Activated CD4-positive, CD25-positive, alpha-beta regulatory T cell treated with anti-CD3 and anti-CD28 coated beads, Interleukin-2, amount 50 U/mL, for 72 hours (primary cell): ENCODE measurements at regions not wholly inside any gene's neighbourhood (a gene's known extent, or its start where the extent isn't known, plus 50 kb on each side); places are given as distances from the start of the nearest gene placed in this dataset.
"Not testable (repeated sequence)": the region's sequence is repeated elsewhere in the genome, so short reads cannot be mapped to it uniquely, and the experiment has no call there.

Source experiments
- DNase-seq: peaks from one replicate; pipeline ENCODE4 v3.0.0; 2021

DNA sequence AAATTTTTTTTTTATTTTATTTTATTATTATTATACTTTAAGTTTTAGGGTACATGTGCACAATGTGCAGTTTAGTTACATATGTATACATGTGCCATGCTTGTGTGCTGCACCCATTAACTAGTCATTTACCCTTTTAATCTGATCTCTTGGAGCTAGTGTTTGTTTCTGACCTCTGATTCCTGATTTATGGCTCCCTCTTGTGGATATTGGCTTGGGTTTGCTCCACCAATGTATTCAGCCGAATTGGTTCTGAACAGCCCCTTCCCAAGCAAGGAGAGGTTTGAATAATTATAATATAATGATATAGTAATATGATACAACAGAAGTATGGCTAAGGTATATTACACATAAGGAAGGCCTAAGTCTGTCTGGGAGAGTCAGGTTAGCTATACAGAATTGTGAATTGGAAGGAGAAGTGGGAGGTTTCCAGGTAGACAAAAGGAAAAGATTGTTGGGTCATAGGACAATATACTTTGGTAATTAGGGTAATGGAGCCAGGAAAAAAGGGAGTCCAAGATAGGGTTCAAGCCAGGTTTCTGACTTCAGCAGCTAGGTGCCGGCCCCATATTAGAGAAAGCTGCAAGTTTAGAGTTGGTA is 53.1 kb upstream of the HMCN1 start:
- no peak for DNase-seq

DNA sequence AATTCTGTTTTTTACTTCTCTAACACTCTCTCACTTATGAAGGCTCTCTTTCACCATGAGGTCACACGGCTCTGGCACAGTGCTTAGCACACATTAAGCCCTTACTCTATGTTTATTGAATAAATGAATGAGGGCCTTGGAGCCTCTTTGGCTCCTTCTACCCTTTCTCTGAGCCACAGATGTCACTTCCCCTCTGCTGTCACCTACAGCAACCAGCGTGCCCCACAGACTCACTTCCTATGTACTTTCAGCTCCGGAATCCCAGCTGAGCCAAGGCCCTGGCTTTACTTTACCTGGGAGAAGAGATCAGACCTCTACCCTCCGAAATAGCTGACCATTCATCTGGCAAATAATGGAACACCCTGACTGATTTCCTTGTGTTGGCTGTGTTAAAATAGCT is 53.7 kb upstream of the HMCN1 start:
- no peak for DNase-seq

DNA sequence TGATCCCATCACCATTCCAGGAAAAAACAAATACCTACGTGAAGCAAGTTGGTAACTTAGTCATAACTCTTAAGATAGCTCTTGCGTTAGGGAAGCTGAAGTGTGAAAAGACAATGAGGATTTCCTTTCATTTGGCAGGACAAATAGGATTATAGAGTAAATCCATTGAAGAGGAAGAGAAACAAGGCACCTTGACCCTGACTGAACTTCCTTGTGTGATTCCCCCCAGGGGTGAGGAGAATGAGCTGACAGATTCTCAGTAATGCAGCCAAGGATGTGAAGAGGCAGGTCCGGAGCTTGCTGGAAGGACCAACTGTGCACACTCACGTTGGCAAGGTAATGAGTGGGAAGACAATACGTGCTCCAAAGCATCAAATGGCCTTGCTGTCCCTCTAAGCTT is 55.0 kb upstream of the HMCN1 start:
- no peak for DNase-seq

DNA sequence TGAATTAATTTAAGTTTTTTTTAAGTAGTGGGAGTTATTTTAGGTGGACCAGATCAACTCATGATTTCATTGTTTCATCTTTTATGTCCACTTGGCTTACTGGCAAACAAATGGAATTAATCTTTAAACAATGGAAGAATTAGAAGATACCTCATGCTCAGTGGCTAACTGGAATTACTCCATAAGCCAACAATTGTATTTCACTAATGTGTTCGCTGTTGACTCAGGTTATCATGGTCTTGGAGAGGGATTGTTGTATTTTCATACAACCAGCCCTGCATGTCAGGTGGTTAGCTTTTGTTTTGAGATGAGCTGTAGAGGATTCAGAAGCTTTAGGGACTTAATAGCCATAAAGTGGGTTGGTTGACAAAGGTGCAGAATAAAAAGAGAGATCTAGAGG is 57.2 kb upstream of the HMCN1 start:
- no peak for DNase-seq

DNA sequence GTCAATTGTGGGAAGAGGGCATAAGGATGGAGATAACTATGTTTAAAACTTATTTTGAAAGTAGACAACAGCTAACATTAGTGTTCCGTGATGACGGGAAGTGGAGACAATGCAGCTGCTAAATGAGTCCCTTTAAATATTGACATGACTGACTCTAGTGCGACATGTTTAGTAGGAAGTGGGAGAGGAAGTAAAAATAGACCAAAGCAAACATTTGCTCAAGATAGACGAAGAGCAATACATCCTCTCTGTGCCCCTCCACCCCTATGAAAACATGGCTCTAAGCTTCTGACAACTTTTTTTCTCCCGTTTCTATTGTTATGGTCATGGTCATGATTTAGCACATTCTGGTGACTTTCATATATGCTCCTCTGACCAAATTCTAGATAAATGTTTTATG is 60.0 kb upstream of the HMCN1 start:
- no peak for DNase-seq

DNA sequence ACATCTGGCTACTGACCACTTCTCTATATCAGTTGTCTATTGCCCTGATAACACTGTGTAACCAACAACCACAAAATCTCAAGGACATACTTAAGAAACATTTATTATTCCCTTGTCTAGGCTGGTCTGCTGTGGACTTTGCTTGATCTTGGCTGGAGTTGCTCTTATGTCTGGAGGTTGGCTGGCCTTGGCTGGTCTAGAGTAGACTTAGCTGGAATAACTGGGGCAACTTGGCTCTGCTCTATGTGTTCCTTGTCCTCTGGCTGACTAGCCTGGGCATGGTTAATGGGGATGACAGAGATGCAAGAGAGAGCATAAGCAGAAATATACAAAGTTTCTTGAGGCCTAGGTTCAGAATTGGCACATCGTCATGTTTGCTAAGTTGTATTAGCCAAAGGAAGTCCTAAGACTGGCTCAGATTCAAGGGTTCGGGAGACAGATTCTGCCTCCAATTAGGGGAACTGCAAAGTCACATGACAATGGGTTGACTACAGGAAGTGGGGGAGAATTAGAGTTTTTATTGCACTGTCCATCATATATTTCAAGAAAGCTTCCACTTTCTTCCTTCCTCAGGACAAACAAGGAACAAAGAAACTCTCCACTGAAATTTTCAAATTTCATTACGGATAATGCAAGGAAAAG is 61.4 kb upstream of the HMCN1 start:
- DNase-seq, result no peak

DNA sequence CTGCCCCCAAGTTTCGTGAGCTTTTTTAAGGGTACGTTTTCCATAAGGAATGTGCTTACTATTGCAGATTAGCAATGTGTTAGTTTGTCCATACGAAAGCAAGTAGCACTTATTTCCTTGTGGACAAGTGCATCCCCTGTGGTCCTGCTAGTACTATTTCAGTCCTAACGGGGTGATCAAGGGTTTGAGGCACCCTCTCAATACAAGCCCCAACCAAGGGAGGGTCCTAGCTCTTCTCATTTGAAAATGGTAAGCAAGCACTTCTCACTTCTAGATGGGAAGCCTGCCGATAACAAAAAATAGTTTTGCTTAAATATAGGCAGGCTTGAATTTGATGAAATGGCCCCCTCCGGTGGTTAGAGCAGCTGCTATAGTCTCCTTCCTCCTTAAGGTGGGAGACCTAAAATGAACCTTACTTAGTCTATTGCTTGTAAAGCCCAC is 64.0 kb upstream of the HMCN1 start:
- no peak for DNase-seq

DNA sequence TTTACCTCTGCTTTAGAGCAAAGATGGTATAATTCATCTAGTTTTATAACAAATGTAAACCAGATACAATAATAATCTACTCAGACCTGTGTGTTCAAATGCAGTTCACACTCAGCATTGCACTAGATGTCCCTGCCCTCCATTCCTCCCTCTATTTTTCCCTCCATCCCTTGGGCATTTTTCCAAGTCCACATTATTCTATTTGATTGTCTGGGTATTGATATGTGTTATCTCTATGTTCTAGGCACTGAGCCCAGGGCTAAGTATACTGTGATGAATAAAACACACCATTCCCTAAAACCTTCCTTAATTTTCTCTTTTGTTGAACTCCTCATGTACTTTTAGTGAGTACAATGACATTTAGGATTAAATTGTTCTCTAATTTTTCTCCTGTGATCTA is 66.2 kb upstream of the HMCN1 start:
- no peak for DNase-seq

DNA sequence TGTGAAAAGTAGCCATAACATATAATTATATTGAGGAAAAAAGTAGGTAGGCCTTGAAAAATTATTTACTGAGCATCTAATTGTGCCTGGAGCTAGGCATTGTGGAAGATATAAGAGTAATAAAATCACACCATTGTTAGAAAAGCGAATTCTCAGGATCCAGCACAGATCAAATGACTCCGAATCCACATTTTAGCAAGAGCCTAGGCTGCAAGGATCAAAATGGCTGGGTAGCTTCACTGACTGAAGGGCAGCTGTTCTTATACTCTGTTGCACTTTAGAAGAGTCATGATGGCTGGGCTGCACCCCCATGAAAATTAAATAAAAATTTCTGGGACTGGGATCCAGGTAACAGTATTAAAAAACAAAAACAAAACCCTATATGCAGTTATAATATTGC is 67.6 kb upstream of the HMCN1 start:
- no peak for DNase-seq

DNA sequence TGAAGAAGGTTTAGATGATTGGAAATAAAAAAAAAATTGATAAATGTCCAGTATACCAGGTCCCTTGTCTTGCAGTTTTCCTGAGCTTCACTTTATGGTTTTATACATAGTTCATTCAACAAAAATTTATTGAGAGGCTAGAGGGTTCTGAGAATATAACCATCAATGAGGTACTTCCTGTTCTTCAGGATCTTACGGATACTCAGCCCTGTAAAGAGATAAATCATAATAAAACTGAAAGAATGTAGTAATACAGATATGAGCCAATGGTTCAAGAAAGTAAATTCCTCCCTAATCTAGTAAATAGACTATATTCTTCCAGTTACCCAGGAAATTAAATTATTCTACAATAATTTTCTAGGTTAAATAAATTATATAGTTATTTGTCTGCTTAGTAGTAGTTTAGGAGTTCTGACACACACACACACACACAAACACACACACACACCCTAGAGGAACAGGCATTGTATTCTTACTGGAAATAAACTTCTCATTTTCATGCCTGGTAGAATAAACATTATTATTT is 70.4 kb upstream of the HMCN1 start:
- no peak for DNase-seq

DNA sequence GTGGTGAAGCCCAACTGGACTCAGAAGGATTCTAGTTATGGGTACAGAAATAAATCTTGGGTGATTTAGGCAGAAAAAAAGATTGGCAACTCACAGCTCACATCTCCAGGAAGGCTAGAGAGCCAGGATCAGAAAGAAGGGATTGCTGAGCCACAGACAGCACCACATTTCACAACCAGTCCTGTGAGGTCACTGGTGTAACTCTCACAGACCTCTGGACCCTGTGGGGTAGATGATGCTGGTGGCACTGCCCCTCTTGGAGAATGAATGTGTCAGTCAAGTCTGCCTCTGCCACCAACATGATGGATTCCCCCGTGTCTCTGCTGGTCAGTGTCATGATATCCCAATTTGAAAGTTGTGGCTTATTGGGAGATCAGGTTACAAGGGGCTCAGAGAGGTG is 70.9 kb upstream of the HMCN1 start:
- no peak for DNase-seq

DNA sequence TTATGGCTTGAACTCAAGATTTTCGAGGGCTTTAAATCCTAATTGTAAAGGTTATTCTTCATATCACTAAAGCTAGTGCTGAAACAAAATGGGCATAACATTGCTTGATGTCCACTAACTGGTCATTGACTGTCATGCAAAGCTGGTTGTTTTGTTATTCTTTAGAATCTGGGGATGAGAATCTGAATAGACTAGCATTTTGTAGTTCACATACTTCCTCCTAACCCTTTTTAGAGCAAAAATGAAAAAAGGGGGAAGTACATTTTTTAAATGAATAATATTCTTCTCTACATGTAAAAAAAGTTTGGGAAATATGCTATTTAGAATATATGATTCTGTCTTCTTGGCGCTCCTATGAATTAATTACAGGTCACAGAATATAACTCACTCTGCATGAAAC is 72.2 kb upstream of the HMCN1 start:
- DNase-seq, result no peak

DNA sequence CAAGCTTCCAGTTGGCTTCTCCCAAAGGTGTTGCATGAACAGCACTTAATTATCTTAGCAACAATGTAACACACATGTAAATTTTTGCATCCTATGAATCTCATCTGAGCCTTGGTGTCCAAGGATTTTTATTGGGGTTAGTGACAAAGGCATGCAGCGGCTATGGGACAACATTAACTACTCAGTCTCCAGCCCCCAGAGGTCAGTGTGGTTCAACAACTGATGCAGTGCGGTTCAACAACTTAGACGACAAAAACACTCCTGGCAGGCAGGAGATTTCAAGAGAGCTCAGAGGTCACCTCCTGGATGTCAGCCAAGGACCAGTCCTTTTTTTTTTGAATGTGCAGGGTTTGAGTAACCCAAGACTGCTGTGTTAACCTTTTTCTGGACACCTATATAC is 77.5 kb upstream of the HMCN1 start:
- DNase-seq, result no peak

DNA sequence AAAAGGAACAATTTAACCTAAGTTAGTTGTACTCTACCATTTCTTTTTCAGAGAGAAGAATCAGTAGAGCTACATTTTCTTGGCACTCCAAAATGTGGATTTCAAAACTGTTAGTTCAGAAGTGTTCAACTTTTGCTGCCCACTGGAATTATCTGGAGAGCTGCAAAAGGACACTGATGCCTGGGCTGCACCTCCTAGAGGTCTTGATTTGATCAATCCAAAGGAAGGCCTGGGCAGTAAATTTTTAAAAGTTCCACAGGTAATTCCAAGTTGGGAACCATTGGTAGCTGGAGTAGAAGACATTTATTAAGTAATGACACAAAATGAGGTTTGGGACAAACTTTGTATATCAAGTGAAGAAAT is 79.3 kb upstream of the HMCN1 start:
- DNase-seq, result no peak

DNA sequence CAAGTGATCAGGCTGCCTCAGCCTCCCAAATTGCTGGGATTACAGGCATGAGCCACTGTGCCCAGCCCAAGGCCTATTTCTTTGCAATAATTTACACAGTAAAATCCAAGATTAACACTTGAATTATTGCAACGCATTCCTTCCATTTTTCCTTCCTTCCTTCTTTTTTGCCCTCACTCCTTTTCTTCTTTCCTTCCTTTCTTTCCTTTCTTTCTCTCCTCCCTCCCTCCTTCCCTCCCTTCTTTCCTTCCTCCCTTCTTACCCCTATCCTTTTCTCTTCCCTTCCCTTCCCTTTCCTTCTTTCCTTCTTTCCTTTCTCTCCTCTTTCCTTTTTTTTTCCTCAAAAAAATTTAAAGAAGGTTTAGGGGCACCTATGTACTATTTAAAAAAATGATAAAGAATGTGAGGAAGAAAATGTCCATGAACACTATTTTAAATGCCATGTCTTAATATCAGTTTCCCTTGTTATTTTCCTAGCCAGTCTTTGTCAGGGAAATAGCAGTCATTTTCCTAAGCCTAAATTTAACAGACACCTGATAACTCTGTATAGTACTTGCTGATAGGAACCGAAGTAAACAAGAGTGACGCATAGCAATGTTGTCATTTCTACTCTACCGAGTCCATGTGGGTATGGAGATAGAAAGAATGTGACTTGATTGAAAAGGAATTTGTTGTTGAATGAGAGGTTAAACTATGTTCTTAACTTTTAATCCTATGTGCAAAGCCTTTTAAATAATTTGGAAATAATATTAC is 79.8 kb upstream of the HMCN1 start:
- no peak for DNase-seq

DNA sequence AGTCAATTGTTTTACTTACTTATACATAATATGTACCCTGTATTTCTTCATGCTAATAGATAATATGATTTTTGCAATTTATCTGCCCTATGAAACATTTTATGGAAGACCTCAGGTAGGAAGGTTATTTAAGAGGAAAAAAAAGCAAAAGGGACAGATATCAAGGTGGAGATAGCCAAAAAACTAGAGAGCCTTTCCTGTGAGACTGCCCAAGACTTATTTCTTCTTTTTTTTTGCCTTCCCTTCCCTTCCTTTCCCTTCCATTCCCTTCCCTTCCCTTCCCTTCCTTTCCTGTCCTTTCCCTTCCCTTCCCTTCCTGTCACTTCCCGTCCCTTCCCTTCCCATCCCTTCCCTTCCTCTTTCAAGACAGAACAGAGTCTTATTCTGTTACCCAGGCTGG is 80.6 kb upstream of the HMCN1 start:
- DNase-seq, result no peak

DNA sequence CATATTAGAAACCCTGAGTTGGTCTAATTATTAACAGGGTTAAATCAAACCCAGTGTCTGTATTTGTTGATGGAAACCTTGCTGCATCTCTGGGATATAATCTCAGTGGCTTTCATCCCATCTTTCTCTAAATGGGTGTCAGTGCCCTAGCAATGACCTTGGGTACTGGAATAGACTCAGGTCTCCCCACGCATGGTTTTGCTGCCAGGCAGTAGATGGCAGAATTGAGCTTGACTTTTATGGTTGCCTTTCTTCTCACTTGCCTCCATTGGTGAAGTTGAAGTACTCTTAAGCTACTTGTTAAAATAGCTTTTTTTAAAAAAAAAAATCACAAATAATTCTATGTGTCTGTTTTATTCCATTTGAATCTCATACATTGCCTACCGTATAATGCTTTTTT is 81.8 kb upstream of the HMCN1 start:
- DNase-seq, result no peak

DNA sequence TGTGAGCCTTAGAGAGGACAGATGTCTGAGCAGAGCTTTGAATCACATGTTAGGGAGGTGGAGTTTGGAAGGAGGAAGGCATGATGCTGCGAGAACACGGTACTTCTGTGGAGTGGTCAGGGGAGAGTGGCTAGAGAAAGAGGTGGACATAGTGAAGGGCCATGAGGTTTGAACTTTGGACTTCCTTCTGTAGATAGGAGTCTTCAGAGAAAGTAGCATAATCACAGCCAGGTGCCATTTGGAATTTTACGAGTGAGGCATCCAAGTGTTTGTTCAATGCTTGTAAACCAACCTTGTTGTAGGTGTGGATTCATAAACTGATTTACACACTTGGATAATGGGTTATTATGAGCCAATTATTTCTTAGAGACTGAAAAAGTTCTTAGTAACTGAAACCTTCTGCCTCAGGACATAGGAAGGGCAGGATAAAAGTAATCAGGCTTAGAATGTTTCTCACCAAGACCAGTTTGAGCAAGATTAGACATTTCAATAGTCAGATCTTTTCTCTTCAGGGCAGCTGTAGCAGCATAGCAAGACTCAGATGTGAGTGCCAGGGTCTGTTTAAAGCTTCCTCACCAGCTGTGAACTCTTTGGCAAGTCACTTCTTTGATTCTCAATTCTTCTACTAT is 83.5 kb upstream of the HMCN1 start:
- DNase-seq, result no peak

DNA sequence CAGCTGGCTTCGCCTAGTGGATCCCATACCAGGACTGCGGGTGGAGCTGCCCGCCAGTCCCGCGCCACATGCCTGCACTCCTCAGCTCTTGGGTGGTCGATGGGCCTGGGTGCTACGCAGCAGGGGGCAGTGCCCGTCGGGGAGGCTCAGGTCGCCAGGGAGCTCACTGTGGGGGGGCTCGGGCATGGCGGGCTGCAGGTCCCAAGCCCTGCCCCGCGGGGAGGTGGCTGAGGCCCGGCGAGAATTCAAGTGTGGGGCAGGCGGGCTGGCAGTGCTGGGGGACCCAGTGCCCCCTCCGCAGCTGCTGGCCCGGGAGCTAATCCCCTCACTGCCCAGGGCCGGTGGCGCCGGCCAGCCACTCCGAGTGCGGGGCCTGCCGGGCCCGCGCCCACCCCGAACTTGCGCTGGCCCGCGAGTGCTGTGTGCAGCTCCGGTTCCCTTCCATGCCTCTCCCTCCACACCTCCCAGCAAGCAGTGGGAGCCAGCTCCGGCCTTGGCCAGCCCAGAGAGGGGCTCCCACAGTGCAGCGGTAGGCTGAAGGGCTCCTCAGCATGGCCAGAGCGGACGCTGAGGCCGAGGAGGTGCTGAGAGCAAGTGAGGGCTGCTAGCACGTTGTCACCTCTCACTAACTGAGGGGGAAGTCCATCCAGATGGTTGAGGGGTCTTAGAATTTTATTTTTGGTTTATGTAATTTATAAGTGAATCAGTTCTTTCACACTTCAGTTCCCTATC is 85.2 kb upstream of the HMCN1 start:
- DNase-seq, result no peak

DNA sequence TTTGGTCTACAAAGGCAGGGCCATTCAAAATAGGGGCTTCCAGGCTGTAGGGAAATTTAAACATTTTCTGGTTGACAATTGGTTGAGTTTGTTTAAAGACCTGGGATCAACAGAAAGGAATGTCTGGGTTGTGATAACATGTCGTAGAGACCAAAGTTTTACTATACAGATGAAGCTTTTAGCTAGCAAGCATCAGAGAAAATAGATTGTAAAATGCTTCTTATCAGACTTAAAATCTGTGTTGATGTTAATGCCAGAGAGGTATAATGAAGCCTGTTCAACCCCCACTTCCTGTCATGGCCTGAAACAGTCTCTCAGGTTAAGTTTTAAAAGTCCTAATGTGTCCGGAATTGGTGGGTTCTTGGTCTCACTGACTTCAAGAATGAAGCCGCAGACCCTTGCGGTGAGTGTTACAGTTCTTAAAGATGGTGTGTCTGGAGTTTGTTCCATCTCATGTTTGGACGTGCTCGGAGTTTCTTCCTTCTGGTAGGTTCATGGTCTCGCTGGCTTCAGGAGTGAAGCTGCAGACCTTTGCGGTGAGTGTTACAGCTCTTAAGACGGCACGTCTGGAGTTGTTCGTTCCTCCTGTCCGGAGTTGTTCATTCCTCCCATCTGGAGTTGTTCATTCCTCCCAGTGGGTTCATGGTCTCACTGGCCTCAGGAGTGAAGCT is 86.5 kb upstream of the HMCN1 start:
- DNase-seq, result not testable (repeated sequence)

DNA sequence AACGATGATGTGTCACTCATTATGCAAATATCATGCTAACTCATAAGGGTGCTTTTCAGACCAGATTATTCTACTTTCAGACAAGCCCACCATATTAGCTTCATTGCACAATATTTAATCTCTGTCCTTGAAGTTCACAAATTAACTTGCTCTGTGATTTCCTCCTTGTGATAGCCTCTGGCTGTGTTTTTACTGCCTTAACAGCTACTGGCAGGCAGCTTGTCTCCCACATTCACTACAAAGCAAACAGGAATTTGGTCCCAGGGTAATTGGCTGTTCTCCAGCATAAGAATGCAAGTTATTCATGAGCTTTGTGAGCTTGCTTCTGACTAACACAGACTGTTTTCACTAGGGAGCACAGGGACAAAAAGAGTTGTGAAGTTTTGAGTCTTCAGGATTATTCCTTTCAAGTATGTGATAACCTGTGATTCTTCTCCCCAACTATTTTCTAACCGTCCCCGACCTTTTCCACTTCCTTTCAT is 87.9 kb upstream of the HMCN1 start:
- no peak for DNase-seq

DNA sequence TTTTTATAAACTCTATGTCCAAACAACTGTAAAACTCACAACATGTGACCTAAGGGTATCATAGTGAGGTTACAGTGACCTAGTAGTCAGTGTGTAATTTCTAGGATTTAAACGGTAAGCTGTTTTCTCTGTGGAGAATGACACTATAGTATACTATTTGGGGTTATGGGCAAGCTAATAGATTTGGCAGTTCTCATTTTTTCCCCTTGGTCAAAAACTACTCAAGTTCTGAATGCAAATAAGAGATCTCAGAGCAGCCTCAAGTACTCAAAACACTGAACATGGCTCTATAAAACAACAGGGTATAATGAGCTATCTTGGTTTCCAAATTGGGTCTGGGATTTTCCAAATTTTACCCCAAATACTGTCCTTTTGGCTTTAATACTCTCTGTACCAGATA is 88.5 kb upstream of the HMCN1 start:
- DNase-seq, result no peak
